ENCODE measurements at regions not wholly inside any gene's neighbourhood (a gene's known extent, or its start where the extent isn't known, plus 50 kb on each side); places are given as distances from the start of the nearest gene placed in this dataset.

- no peak for TF ChIP-seq CTCF (IDR thresholded peaks at IDR 0.05; ENCODE audit: extremely low read depth in 1 of 2, insufficient read depth in 1 of 2, low read depth in 1 of 2, low read length in 2 of 2)
- TF ChIP-seq POLR2A (IDR thresholded peaks at IDR 0.05; ENCODE audit: low read depth, low read length) = no peak
- no peak for TF ChIP-seq JUN (IDR thresholded peaks at IDR 0.05; ENCODE audit: borderline replicate concordance, insufficient read depth, insufficient read length, low read depth)
- no peak for TF ChIP-seq POLR2AphosphoS5 (IDR thresholded peaks at IDR 0.05; ENCODE audit: insufficient read depth, low read depth, low read length)
- no peak for TF ChIP-seq MAX (IDR thresholded peaks at IDR 0.05; ENCODE audit: insufficient read depth, insufficient read length)
- no peak for TF ChIP-seq EZH2 (IDR thresholded peaks at IDR 0.05; ENCODE audit: borderline replicate concordance, low read depth, low read length, severe bottlenecking)
- no peak for TF ChIP-seq MYC (IDR thresholded peaks at IDR 0.05; ENCODE audit: low read depth, low read length)
Measured at GRCh38 chr5:6066016-6066415, 312.3 kb downstream of the MED10 start.
